Mesothelial cell of epicardium (in vitro differentiated cells): ENCODE measurements at regions not wholly inside any gene's neighbourhood (a gene's known extent, or its start where the extent isn't known, plus 50 kb on each side); places are given as distances from the start of the nearest gene placed in this dataset.

Experiments
- DNase-seq, 2 experiments: peaks; one replicate each; pipeline ENCODE4 v3.0.0; 2021; ENCODE audit warnings: low spot score in 2 of 2; ENCODE audit not compliant: unreplicated experiment in 2 of 2
- H3K27ac Mint-ChIP-seq: 2 replicates; pipeline ENCODE4 v1.8.0; 2021; ENCODE audit warnings: mixed read lengths
- H3K27me3 Mint-ChIP-seq: 2 replicates; pipeline ENCODE4 v1.8.0; 2021; ENCODE audit warnings: low read depth, mixed read lengths
- H3K36me3 Mint-ChIP-seq: 2 replicates; pipeline ENCODE4 v1.8.0; 2021; ENCODE audit warnings: mixed read lengths
- H3K4me1 Mint-ChIP-seq: 2 replicates; pipeline ENCODE4 v1.8.0; 2021; ENCODE audit warnings: mixed read lengths
- H3K4me3 Mint-ChIP-seq: 2 replicates; pipeline ENCODE4 v1.8.0; 2021; ENCODE audit warnings: mild to moderate bottlenecking, moderate library complexity, mixed read lengths
- H3K9me3 Mint-ChIP-seq: 2 replicates; pipeline ENCODE4 v1.8.0; 2021; ENCODE audit warnings: mixed read lengths
- TF ChIP-seq, protein P1 (sequence below): fragments of 200-600 bp; sonication (generic); IDR thresholded peaks from one replicate; pipeline ENCODE4 v1.5.0; 2021; ENCODE audit warnings: antibody characterized with exemption; ENCODE audit not compliant: unreplicated experiment

DNA sequence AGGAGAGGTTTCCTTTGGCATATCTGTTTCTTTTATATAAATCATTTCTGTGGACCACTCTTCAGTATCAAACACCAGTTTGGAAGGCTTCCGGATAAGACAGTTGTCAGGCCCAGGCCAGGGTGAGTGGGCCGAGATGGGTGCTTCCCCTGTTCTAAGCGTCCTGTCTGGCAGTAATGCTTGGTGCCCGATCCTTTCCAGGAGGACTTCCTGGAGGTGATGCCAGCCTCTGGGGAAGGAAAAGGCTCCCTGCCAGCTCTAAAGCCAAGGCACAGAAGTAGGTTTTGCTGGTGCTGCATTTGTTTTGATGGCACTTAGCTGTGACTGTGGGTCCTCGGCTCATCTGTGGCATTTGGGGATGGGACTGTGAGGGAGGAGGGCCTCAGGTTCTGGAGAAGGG, 124.4 kb upstream of the RTL1 start:
- H3K4me1 Mint-ChIP-seq, result no peaks in the 10 kb centered on the region
- no peaks in the 10 kb centered on the region for H3K36me3 Mint-ChIP-seq
- H3K27me3 Mint-ChIP-seq, result no peaks in the 10 kb centered on the region
- TF ChIP-seq, protein P1, sequence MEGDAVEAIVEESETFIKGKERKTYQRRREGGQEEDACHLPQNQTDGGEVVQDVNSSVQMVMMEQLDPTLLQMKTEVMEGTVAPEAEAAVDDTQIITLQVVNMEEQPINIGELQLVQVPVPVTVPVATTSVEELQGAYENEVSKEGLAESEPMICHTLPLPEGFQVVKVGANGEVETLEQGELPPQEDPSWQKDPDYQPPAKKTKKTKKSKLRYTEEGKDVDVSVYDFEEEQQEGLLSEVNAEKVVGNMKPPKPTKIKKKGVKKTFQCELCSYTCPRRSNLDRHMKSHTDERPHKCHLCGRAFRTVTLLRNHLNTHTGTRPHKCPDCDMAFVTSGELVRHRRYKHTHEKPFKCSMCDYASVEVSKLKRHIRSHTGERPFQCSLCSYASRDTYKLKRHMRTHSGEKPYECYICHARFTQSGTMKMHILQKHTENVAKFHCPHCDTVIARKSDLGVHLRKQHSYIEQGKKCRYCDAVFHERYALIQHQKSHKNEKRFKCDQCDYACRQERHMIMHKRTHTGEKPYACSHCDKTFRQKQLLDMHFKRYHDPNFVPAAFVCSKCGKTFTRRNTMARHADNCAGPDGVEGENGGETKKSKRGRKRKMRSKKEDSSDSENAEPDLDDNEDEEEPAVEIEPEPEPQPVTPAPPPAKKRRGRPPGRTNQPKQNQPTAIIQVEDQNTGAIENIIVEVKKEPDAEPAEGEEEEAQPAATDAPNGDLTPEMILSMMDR, result no peak
- DNase-seq, result no peak
- no peak overlapping the region for H3K4me3 Mint-ChIP-seq
- no peak overlapping the region for H3K27ac Mint-ChIP-seq
- peaks cover 12% of the 10 kb centered on the region for H3K9me3 Mint-ChIP-seq

GRCh38 chr14:101028971-101029667, 125.6 kb upstream of the RTL1 start:
- peaks cover 3% of the 10 kb centered on the region for H3K27me3 Mint-ChIP-seq
- no peaks in the 10 kb centered on the region for H3K4me1 Mint-ChIP-seq
- TF ChIP-seq, protein P1, result no peak
- peaks cover 5% of the 10 kb centered on the region for H3K9me3 Mint-ChIP-seq
- H3K36me3 Mint-ChIP-seq, result no peaks in the 10 kb centered on the region
- DNase-seq, result no peak
- no peak overlapping the region for H3K27ac Mint-ChIP-seq
- no peak overlapping the region for H3K4me3 Mint-ChIP-seq

GRCh38 chr14:101029668-101030290, 126.3 kb upstream of the RTL1 start:
- TF ChIP-seq, protein P1, result no peak
- Mint-ChIP-seq H3K36me3 (no peaks in the 10 kb centered on the region), H3K4me3 (no peak overlapping the region), H3K27ac (no peak overlapping the region), H3K27me3 (peaks cover 3% of the 10 kb centered on the region), H3K4me1 (no peaks in the 10 kb centered on the region), H3K9me3 (peaks cover 4% of the 10 kb centered on the region)
- no peak for DNase-seq

GRCh38 chr14:101030586-101030985, 127.1 kb upstream of the RTL1 start:
- H3K4me3 Mint-ChIP-seq, result no peak overlapping the region
- peaks cover 3% of the 10 kb centered on the region for H3K27me3 Mint-ChIP-seq
- TF ChIP-seq, protein P1, result no peak
- no peak for DNase-seq
- H3K4me1 Mint-ChIP-seq, result no peaks in the 10 kb centered on the region
- H3K36me3 Mint-ChIP-seq, result no peaks in the 10 kb centered on the region
- H3K27ac Mint-ChIP-seq, result no peak overlapping the region
- H3K9me3 Mint-ChIP-seq, result no peaks in the 10 kb centered on the region

DNA sequence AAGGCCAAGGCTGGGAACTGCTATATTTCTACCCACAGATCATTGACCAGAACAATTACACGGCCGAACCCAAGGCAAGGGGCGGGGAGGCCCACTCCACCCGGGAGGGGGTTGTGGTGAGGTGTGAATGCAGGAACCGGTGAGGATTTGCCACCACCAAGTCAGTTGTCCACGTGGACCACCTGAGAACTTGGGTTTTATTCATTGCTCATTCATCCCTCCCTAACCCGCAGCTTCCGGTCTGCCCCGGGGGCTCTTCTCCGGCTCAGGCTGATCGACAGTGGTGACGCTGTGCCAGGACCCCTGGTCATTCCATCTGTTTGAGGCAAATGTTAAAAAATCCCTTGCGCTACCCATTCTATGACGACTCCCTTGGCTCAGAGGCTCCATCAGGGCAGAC, 127.7 kb upstream of the RTL1 start:
- TF ChIP-seq, protein P1, result no peak
- Mint-ChIP-seq H3K27me3 (peaks cover 8% of the 10 kb centered on the region), H3K4me3 (no peak overlapping the region), H3K27ac (no peak overlapping the region), H3K4me1 (no peaks in the 10 kb centered on the region), H3K9me3 (no peaks in the 10 kb centered on the region), H3K36me3 (no peaks in the 10 kb centered on the region)
- DNase-seq, result no peak
